Omental fat pad (tissue), 3 donors: ENCODE measurements at regions not wholly inside any gene's neighbourhood (a gene's known extent, or its start where the extent isn't known, plus 50 kb on each side); places are given as distances from the start of the nearest gene placed in this dataset.

Source experiments
- ATAC-seq: fragments of 150-250 bp; one replicate; pipeline ENCODE4 v1.9.1; 2016; ENCODE audit warnings: mild to moderate bottlenecking, moderate library complexity; ENCODE audit not compliant: low FRiP score
- DNase-seq: peaks from one replicate; pipeline ENCODE4 v3.0.0-alpha.2; 2019; ENCODE audit warnings: low spot score
- CTCF ChIP-seq, 3 donors: fragments of 450-650 bp; IDR thresholded peaks; one replicate each; pipeline ENCODE4 v1.5.1; 2016 to 2017; ENCODE audit warnings: antibody characterized with exemption in 3 of 3, mild to moderate bottlenecking in 3 of 3, moderate library complexity in 2 of 3

- ATAC-seq (no peak), DNase-seq (no peak)
- no peak for TF ChIP-seq CTCF (IDR thresholded peaks at IDR 0.05)
Observed at GRCh38 chr14:22159957-22160356, 429.1 kb downstream of the DAD1 start.

GRCh38 chr14:22159099-22159498, 429.9 kb downstream of the DAD1 start:
- DNase-seq = no peak
- no peak for TF ChIP-seq CTCF (IDR thresholded peaks at IDR 0.05)
- ATAC-seq = no peak

GRCh38 chr14:22158560-22158959, 430.5 kb downstream of the DAD1 start:
- ATAC-seq (no peak), DNase-seq (no peak)
- TF ChIP-seq CTCF (IDR thresholded peaks at IDR 0.05) = no peak

DNA sequence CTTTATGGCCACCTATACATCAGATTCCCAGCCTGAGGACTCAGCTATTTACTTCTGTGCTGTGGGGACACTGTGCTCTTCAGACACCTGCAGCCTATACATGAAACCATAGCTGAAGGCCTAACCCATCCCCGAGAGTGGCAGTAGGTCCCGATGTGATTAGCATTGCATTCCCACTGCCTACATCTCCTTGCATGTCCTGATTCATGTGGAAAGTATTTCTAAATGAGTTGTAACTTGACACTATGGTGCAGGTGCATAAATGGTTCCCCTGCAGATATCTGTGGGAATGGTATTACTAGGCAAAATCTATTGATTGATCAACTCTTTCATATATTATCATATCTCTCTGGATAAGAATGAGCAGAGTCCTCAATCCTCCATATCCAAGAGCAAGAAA, 433.5 kb downstream of the DAD1 start:
- DNase-seq (no peak), ATAC-seq (no peak)
- no peak for TF ChIP-seq CTCF (IDR thresholded peaks at IDR 0.05)

DNA sequence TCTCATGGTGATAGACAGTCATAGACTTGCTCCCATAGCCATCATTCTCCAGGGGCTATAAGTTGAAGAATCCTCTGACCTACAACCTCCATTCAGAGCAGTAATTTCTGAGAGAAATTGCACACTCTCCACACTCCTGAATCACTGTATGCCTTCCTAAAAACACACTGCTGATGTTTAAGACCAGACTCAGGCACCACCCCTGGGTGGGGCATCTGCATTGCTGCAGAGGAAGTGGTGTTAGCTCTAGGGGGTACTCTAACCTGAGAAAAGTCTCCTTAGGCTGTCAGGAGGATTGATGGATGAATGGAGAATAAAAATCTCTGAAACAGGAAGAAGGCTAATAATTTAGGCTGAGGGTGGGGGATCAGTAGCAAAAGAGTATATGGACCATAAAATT, 436.1 kb downstream of the DAD1 start:
- ATAC-seq (no peak), DNase-seq (no peak)
- TF ChIP-seq CTCF (IDR thresholded peaks at IDR 0.05) = no peak

- ATAC-seq (no peak), DNase-seq (no peak)
- TF ChIP-seq CTCF (IDR thresholded peaks at IDR 0.05) = no peak
Observed at GRCh38 chr14:22152161-22152870, 436.7 kb downstream of the DAD1 start.

DNA sequence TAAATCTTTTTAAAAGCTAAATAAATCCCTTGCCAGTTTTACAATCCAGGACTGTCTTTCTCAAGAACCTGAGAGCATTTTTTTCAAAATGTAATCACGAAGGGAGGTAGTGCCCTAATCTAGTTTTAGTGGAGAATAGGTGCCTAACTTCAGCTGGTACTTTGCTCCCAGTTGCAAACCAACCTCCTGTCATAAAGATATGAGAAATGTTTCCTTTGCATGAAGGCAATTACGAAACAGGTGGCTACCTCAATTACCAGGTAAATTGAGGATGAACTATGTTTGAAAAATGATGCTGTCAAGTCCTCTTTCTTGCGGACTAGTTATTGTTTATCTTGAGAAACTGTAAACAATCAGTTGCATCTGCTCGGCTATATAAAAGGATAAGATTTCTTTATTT, 437.9 kb downstream of the DAD1 start:
- DNase-seq (no peak), ATAC-seq (no peak)
- TF ChIP-seq CTCF (IDR thresholded peaks at IDR 0.05) = no peak
